ENCODE measurements at regions not wholly inside any gene's neighbourhood (a gene's known extent, or its start where the extent isn't known, plus 50 kb on each side); places are given as distances from the start of the nearest gene placed in this dataset.

DNA sequence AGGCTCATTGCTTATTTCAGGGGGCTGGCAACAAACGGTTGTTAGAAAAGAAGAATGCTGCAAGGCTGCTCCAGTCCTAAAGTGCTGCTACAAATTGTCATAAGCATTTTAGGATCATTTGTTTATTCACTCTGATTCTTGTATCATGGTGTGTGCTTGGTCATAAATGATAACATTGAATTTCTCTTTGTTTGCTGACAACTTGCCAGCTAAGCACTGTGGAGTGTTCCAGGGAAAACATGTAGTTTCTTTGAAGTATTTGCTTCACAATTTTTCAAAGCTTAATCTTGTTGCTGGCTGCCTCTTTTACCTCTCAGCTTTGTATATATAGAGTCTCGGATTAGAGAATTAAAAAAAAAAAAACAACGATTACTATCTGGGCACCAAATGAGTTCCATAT is 263.0 kb downstream of the PHF14 start:
- no peak for DNase-seq (ENCODE audit: low read depth)

DNA sequence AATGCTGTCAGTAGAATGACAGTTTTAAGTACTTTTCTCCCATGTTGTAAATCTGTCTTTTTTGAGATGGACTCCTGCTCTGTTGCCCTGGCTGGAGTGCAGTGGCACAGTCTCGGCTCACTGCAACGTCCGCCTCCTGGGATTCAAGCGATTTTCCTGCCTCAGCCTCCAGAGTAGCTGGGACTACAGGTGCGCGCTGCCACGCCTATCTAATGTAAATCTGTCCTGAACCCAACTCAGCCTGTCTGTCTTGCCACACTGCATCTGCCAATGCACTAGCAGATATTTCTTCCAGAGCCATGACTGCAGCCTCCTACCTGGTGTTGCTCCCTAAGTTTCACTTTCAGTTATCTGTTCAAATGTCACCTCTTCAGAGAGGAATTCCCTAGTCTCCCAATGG is 264.1 kb downstream of the PHF14 start:
- peak overlapping the region; percentile 62 for H3K4me3 ChIP-seq (ENCODE audit: low read depth, low read length)
- no peak for TF ChIP-seq CTCF (conservative IDR thresholded peaks at IDR 0.05; ENCODE audit: low read depth, low read length)
- DNase-seq (ENCODE audit: low read depth) = no peak

More for the DNA sequence above, 263.0 kb downstream of the PHF14 start:
- no peak overlapping the region for H3K4me3 ChIP-seq (ENCODE audit: low read depth, low read length)
- TF ChIP-seq CTCF (conservative IDR thresholded peaks at IDR 0.05; ENCODE audit: low read depth, low read length) = no peak

DNA sequence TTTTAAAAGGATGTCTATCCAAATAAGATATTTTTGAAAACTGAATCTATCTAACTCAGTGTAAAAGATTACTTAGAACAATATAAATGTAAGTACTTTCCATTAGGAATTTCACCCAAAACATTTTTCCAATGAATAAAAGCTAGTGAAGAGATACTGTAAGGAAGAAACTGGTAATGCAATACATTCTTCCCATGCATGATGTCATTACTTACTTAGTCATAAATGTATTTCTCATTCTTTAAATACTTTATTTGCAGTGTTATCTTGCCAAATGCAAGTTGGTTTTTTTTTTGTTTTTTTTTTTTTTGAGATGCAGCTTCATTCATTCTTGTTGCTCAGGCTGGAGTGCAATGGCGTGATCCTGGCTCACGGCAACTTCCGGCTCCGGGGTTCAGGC is 265.6 kb downstream of the PHF14 start:
- TF ChIP-seq CTCF (conservative IDR thresholded peaks at IDR 0.05; ENCODE audit: low read depth, low read length) = no peak
- DNase-seq (ENCODE audit: low read depth) = no peak
- no peak overlapping the region for H3K4me3 ChIP-seq (ENCODE audit: low read depth, low read length)

- no peak for TF ChIP-seq CTCF (conservative IDR thresholded peaks at IDR 0.05; ENCODE audit: low read depth, low read length)
- H3K4me3 ChIP-seq (ENCODE audit: low read depth, low read length) = no peak overlapping the region
- DNase-seq (ENCODE audit: low read depth) = no peak
Measured at GRCh38 chr7:11243739-11244138, 270.1 kb downstream of the PHF14 start.

DNA sequence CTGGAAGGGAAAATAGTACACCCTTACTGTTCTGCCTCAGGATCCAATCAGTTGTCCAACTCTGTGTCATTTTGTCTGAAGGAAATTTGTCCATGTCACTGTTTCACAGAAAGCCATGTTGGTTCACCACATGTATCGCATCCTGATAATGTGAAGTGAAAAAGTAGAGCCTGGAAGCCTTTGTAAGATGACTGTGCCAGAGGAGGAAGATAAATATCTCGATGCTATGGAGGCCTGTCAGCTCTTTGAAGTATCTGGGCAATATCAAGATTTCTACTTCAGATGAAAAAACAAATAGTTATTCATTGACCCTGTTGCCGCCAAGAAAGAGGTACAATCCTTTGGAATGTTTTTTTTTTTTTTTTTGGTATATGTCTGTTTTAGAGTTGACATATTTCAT is 270.5 kb downstream of the PHF14 start:
- H3K4me3 ChIP-seq (ENCODE audit: low read depth, low read length) = no peak overlapping the region
- DNase-seq (ENCODE audit: low read depth) = no peak
- no peak for TF ChIP-seq CTCF (conservative IDR thresholded peaks at IDR 0.05; ENCODE audit: low read depth, low read length)

- DNase-seq (ENCODE audit: low read depth) = no peak
- H3K4me3 ChIP-seq (ENCODE audit: low read depth, low read length) = no peak overlapping the region
- no peak for TF ChIP-seq CTCF (conservative IDR thresholded peaks at IDR 0.05; ENCODE audit: low read depth, low read length)
Measured at GRCh38 chr7:11247545-11247944, 273.9 kb downstream of the PHF14 start.

GRCh38 chr7:11251436-11251835 is 277.8 kb downstream of the PHF14 start:
- no peak overlapping the region for H3K4me3 ChIP-seq (ENCODE audit: low read depth, low read length)
- no peak for TF ChIP-seq CTCF (conservative IDR thresholded peaks at IDR 0.05; ENCODE audit: low read depth, low read length)
- no peak for DNase-seq (ENCODE audit: low read depth)
